HAP-1 (cell line): ENCODE measurements at regions not wholly inside any gene's neighbourhood (a gene's known extent, or its start where the extent isn't known, plus 50 kb on each side); places are given as distances from the start of the nearest gene placed in this dataset.

Experiments used
- DNase-seq, 2 experiments: peaks; one replicate each; pipeline ENCODE4 v3.0.0-alpha.2; 2016 to 2020; ENCODE audit warnings: low spot score in 2 of 2
- H3K27me3 ChIP-seq: fragments of 250-450 bp; sonication (Bioruptor Pico); 2 replicates; pipeline ENCODE4 v1.5.1; 2020; ENCODE audit warnings: low read depth, mild to moderate bottlenecking, moderate library complexity
- H3K36me3 ChIP-seq: fragments of 250-450 bp; sonication (Bioruptor Pico); replicated peaks from 2 replicates; pipeline ENCODE4 v1.5.1; 2020; ENCODE audit warnings: mild to moderate bottlenecking
- H3K4me1 ChIP-seq: fragments of 250-450 bp; sonication (Bioruptor Pico); 2 replicates; pipeline ENCODE4 v1.5.1; 2020; ENCODE audit warnings: mild to moderate bottlenecking
- H3K4me3 ChIP-seq: fragments of 250-450 bp; sonication (Bioruptor Pico); 2 replicates; pipeline ENCODE4 v1.5.1; 2020; ENCODE audit warnings: mild to moderate bottlenecking, moderate library complexity
- H3K9me3 ChIP-seq: fragments of 250-450 bp; sonication (Bioruptor Pico); 2 replicates; pipeline ENCODE4 v1.5.1; 2020; ENCODE audit warnings: mild to moderate bottlenecking, moderate library complexity
- in situ Hi-C: fragments of 300-500 bp; cut with MboI; formaldehyde crosslinking; loops from 3 replicates; pipeline ENCODE4 v1.14.3; 2020; ENCODE audit warnings: low sequenced_read_pairs, inconsistent platforms, mixed read lengths

DNA sequence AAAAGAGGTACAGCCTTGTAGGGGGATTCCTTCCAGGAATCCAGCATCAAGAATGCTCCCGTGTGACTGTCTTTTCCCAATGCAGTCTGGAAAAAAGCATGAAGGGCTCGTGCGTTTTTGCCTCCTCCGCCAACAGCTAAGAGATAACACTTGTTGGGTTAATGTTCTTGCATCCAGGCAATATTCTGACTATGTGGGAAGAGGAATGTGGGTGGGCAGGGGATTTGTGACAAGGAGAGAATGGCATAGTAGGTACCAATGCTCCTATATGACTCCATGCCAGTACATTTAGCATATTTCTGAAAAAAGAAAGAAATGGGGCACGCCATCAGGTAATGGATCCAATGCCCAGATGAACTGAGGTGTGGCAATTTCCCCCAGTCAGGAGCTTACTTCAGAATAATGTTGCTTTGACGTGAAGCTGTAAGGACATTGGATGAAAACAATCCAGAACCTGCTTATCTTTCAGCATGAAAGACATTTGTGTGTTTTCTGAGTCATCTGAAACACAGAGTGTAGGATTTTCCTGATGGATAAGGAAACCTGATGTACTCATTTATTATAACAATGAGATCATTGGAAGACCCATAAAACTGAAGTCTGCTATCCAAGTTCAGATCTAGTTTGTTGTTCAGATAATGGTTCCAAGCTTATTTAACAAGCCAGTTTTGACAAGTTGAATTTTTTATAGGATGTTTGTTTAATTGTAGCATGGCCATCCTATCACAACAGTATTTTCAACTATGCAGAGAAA lies 105.5 kb downstream of the LYPLAL1 start:
- H3K4me1 ChIP-seq = peaks cover 9% of the 10 kb centered on the region
- no peaks in the 10 kb centered on the region for H3K9me3 ChIP-seq
- DNase-seq = no peak
- H3K4me3 ChIP-seq = no peak overlapping the region
- in situ Hi-C loops = no loop called here
- no peaks in the 10 kb centered on the region for H3K36me3 ChIP-seq
- H3K27me3 ChIP-seq = no peaks in the 10 kb centered on the region

GRCh38 chr1:219278288-219278687 lies 104.6 kb downstream of the LYPLAL1 start:
- in situ Hi-C loops = no loop called here

GRCh38 chr1:219277304-219278105 lies 103.8 kb downstream of the LYPLAL1 start:
- peaks cover 9% of the 10 kb centered on the region for H3K4me1 ChIP-seq
- H3K36me3 ChIP-seq = no peaks in the 10 kb centered on the region
- H3K4me3 ChIP-seq = no peak overlapping the region
- no peak for DNase-seq
- in situ Hi-C loops = no loop called here
- H3K9me3 ChIP-seq = no peaks in the 10 kb centered on the region
- H3K27me3 ChIP-seq = no peaks in the 10 kb centered on the region

More at GRCh38 chr1:219278288-219278687, 104.6 kb downstream of the LYPLAL1 start:
- Histone ChIP-seq H3K36me3 (no peaks in the 10 kb centered on the region), H3K4me1 (peaks cover 9% of the 10 kb centered on the region), H3K27me3 (no peaks in the 10 kb centered on the region), H3K4me3 (no peak overlapping the region), H3K9me3 (no peaks in the 10 kb centered on the region)
- DNase-seq = no peak

DNA sequence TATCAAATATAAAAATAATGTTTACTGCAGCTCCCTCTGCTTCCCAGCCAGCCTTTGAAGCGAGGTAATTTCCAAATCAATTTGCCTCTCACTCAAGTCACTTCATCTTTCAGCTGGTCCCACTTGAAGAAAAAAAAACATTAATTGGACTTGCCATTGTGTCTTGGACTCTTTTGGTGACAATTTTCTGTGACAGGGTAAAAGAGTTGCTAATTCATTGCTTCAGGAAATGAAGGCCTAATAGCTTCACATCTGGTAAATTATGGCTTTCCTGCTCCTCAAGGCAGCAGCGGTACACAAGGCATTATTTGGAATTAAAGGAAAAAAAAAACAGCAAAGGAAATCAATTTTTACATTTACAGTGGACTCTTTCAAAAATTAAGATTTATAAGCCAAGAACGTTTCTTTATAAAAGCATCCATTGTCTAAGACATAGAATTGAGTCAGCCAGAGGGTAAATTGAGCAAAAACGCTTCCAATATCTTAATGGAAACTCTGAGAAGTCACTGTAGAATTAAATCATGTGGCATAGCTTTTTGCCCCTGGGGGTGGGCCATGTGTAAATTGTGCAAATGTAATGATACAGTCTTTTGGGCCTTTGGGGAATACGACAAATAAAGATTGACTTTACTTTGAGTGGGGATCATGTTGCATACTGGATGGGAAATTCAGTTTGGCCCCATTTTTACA lies 102.5 kb downstream of the LYPLAL1 start:
- H3K9me3 ChIP-seq = no peaks in the 10 kb centered on the region
- no peak overlapping the region for H3K4me3 ChIP-seq
- no peaks in the 10 kb centered on the region for H3K27me3 ChIP-seq
- DNase-seq = no peak
- no peaks in the 10 kb centered on the region for H3K36me3 ChIP-seq
- in situ Hi-C loops = no loop called here
- peaks cover 9% of the 10 kb centered on the region for H3K4me1 ChIP-seq

DNA sequence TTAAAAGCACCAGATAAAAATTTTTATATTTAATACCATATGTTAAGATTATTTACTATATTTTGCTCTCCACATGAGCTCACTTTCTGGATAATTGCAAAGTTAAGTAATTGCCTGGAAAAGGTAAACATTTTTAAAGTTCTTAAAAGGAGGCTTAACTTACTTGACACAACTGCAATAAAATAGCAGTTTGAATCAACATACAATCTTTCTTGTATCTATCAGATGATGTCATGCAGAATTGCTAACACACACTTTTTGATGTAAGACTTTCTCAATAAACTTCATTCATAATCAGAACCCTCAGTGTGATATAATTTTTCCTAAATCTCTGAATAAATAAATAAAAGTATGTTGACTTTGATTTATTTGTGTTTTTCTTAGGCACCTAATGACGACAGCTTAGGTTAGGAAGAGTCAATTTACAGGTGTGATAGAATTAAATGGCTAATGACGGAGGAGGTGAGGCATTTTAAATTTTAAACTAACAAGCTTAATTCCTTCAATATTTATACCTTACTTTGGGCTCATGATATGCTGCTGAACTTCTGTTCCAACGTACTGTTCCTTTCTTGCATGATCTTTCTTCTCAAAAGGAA lies 99.5 kb downstream of the LYPLAL1 start:
- Histone ChIP-seq H3K27me3 (no peaks in the 10 kb centered on the region), H3K36me3 (no peaks in the 10 kb centered on the region), H3K9me3 (no peaks in the 10 kb centered on the region), H3K4me1 (peaks cover 9% of the 10 kb centered on the region), H3K4me3 (no peak overlapping the region)
- no peak for DNase-seq
- in situ Hi-C loops = no loop called here

DNA sequence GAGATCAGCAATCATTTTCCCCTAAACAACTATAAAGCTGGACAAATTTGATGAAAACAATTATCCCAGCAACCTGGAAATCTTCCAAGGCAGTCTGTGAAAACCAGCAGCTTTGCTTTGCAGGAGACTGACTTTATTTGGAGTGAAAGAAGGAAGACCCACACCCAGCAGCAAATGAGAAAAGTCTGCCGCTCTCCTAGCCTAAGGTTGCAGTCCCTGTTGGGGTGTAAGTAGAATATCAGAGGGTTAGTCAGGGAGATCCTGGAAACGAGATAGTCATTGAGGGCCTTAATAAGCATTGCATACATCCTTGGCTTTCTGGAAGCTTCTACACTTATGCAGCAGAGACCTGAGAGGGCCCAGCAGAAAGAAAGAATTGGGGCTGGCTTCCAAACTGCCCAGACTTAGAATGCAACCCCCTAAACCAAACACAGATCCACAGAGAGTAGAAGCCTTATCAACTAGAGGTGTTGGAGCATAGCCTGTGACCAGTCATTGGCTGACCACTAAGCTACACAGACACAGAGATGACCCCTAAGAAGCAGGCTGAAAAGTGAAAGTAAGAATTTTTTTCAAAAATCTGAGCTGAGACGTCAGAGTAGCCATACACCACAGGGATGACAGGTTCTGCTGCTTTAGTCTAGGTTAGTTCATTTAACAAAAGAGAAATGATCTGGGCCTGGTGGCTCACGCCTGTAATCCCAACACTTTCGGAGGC lies 98.3 kb downstream of the LYPLAL1 start:
- DNase-seq = no peak
- Histone ChIP-seq H3K27me3 (no peaks in the 10 kb centered on the region), H3K9me3 (no peaks in the 10 kb centered on the region), H3K4me3 (no peak overlapping the region), H3K4me1 (peaks cover 1% of the 10 kb centered on the region; the same call in 1 of the 2 replicates), H3K36me3 (no peaks in the 10 kb centered on the region)
- in situ Hi-C loops = no loop called here

- H3K9me3 ChIP-seq = no peaks in the 10 kb centered on the region
- no peaks in the 10 kb centered on the region for H3K4me1 ChIP-seq
- in situ Hi-C loops = no loop called here
- no peak for DNase-seq
- H3K27me3 ChIP-seq = no peaks in the 10 kb centered on the region
- H3K4me3 ChIP-seq = no peak overlapping the region
- no peaks in the 10 kb centered on the region; the same call in 1 of the 2 replicates for H3K36me3 ChIP-seq
Observed at GRCh38 chr1:219269171-219269570, 95.5 kb downstream of the LYPLAL1 start.

DNA sequence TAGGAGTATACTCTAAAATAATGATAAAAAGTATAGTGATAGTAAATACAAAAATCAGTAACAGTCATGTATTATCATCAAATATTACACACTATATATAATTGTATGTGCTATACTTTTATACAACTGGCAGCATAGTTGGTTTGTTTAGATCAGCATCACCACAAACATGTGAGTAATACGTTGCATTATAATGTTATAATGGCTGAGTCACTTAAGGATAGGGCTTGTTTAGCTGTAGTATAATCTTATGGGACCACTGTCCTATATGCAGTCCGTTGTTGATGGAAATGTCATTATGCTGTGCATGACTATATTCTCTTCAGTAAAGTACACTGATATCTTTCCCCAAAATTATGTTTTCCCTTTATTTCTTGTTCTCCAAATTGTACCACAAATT lies 92.8 kb downstream of the LYPLAL1 start:
- no peak for DNase-seq
- in situ Hi-C loops = no loop called here
- H3K9me3 ChIP-seq = no peaks in the 10 kb centered on the region; the same call in 1 of the 2 replicates
- no peaks in the 10 kb centered on the region; the same call in 1 of the 2 replicates for H3K36me3 ChIP-seq
- no peaks in the 10 kb centered on the region for H3K27me3 ChIP-seq
- H3K4me3 ChIP-seq = no peak overlapping the region
- H3K4me1 ChIP-seq = no peaks in the 10 kb centered on the region

DNA sequence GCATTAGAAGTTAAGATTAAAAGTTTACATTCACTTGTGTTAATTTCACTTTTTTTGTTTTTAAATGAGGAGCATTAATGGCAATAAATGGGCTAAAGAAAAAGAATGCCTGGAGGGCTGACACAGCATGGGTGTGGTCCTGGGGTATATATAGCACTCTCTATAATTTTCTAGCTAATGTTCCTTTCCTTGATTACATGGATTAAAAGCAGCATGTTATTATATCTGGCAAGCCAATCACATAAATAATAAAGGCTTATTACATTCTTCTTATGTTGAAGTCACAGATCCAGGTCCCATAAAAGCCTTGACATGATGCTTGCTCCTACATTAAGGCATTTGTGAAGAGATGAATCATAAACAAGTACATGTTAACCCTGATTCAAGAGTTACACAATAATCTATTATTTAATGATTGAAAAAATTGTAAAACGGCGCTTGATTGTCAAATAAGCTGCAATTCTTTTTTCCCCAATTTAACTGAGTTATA lies 91.4 kb downstream of the LYPLAL1 start:
- no peak for DNase-seq
- no peaks in the 10 kb centered on the region; the same call in 1 of the 2 replicates for H3K36me3 ChIP-seq
- H3K4me3 ChIP-seq = no peak overlapping the region
- H3K9me3 ChIP-seq = peaks cover 4% of the 10 kb centered on the region
- no peaks in the 10 kb centered on the region for H3K27me3 ChIP-seq
- H3K4me1 ChIP-seq = no peaks in the 10 kb centered on the region
- in situ Hi-C loops = no loop called here

GRCh38 chr1:219264561-219264960 lies 90.9 kb downstream of the LYPLAL1 start:
- Histone ChIP-seq H3K36me3 (no peaks in the 10 kb centered on the region; the same call in 1 of the 2 replicates), H3K9me3 (peaks cover 4% of the 10 kb centered on the region), H3K4me1 (no peaks in the 10 kb centered on the region), H3K4me3 (no peak overlapping the region), H3K27me3 (no peaks in the 10 kb centered on the region)
- DNase-seq = no peak
- in situ Hi-C loops = no loop called here
